ENCODE measurements at regions not wholly inside any gene's neighbourhood (a gene's known extent, or its start where the extent isn't known, plus 50 kb on each side); places are given as distances from the start of the nearest gene placed in this dataset.
"Not testable (repeated sequence)": the region's sequence is repeated elsewhere in the genome, so short reads cannot be mapped to it uniquely, and the experiment has no call there.

DNA sequence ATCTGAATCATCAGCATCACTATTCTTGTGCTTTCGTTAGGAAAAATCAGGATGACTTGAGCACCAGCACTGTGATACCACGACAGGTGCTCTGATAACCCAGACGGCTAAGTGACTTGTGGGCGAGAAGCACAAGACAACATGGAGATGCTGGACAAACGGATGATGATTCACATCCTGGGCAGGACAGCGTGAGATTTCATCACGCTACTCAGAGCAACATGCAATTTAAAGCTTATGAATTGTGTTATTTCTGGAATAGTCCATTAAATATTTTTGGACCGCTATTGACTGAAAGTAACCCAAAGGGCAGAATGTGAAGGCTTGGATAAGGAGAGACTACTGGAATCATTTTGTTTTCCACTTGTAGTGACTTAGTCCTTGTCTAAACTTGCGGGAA is 114.8 kb upstream of the DAPK1 start:
- no peak for FAIRE-seq

- FAIRE-seq = no peak
Measured at GRCh38 chr9:87383344-87384150, 114.1 kb upstream of the DAPK1 start.

- no peak for FAIRE-seq
Measured at GRCh38 chr9:87386490-87387025, 111.1 kb upstream of the DAPK1 start.

- FAIRE-seq = no peak
Measured at GRCh38 chr9:87387351-87388011, 110.2 kb upstream of the DAPK1 start.

GRCh38 chr9:87388708-87389107 is 109.0 kb upstream of the DAPK1 start:
- FAIRE-seq = not testable (repeated sequence)

DNA sequence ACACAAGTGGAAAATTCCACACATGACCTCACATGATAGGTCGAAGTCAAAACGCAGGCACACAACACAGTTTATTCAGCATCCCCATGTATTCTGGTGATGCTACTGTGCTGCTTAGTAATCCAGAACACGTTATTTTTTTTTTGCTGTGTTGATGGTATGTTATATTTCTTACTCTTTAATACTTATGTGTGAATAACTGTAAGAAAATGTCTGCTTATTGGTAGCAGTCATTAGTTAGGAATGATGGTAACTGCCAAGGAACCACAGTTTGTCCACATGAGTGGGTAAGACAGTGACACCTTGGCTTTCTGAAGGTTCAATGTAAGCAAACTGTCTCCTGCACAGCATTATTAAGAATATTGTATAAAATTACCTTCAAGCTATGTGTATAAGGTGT is 107.7 kb upstream of the DAPK1 start:
- no peak for FAIRE-seq

DNA sequence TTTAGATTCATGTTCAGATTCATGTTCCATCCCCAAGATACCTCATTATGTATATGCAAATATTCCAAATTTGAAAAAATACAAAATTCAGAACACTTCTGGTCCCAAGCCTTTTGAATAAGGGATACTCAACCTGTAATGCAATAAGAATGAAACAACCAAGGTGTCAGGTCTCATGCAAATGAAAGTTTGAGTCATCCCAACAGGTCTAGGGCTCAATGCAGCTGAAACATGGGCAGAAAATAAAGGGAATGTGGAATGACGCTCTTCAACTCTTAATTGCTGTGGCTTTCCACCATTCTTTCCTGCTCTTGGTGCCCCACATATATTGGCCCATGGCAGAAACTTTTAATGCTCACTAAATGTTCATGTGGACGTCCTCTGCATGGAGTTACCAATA is 107.3 kb upstream of the DAPK1 start:
- no peak for FAIRE-seq

DNA sequence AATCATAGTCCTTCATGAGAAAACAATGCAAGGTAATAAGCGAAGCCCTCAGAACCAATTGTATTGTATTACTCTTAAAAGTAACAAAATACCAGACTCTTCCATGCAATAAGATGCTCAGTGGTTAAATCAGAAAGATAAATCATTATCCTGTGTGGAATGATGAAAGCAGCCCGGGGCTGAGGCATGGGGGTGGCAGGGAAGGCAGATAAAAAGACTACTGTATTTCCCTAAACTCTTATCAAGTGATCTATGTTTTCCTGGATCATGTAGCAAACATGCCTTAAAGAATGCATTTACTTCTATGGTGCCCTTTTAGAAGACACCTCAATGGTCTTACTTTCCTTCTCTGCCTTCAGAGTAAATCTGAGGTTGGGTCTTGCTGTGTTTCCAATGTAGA is 105.6 kb upstream of the DAPK1 start:
- no peak for FAIRE-seq

DNA sequence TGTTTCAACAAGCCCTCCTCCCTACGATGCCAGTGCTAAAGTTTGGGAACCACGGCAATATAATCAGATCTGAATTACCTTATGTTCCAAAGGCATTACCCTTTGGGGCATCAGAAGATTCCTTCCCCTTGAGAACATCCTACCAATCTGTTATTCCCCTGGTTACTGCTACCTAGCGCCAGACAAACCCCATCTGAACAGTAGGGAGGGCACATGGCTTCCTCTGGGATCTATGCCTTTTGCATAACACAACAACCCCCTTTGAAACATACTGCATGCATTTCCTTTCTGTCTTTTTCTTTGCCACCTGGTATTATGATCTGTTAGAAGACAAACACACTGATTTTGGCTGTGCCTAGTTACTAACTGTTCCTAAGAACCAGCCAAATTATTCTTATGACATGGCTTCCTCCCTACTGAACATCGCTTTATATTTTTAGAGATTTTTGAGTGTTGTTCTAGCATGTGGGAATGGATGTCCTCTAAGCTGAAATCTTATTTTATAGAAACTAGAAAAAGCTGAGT is 103.9 kb upstream of the DAPK1 start:
- FAIRE-seq = no peak

GRCh38 chr9:87395804-87396479 is 101.7 kb upstream of the DAPK1 start:
- FAIRE-seq = peak; percentile 100

- FAIRE-seq = no peak
Measured at GRCh38 chr9:87401681-87402080, 96.0 kb upstream of the DAPK1 start.

- FAIRE-seq = no peak
Measured at GRCh38 chr9:87402537-87402936, 95.1 kb upstream of the DAPK1 start.

GRCh38 chr9:87405677-87406542 is 91.8 kb upstream of the DAPK1 start:
- FAIRE-seq = no peak

GRCh38 chr9:87406543-87407166 is 91.0 kb upstream of the DAPK1 start:
- FAIRE-seq = peak; percentile 33

DNA sequence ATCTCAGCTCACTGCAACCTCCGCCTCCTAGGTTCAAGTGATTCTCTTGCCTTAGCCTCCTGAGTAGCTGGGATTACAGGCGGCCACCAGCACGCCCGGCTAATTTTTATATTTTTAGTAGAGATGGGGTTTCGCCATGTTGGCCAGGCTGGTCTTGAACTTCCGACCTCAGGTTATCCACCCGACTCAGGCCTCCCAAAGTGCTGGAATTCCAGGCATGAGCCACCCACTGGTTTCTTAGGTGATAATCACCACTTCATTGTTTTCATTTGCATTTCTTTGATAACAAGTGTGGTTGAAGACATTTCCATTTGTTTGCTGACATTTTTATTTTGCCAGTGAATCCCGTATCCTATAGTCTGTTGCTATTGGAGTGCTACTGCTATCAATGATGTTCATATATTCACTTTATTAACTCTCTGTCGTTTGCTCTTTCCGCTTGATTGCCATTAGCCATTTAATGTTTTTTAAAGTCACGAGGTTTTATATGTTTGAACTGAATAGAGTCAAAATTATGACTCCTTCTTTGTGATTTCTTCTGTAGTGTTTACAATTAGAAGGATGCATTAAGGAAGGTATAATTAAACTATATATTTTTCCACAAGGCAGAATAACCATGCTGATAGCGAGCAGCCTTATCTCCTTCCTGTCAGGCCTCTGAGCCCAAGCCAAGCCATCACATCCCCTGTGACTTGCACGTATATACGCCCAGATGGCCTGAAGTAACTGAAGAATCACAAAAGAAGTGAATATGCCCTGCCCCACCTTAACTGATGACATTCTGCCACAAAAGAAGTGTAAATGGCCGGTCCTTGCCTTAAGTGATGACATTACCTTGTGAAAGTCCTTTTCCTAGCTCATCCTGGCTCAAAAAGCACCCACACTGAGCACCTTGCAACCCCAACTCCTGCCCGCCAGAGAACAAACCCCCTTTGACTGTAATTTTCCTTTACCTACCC is 87.3 kb upstream of the DAPK1 start:
- FAIRE-seq = not testable (repeated sequence)

DNA sequence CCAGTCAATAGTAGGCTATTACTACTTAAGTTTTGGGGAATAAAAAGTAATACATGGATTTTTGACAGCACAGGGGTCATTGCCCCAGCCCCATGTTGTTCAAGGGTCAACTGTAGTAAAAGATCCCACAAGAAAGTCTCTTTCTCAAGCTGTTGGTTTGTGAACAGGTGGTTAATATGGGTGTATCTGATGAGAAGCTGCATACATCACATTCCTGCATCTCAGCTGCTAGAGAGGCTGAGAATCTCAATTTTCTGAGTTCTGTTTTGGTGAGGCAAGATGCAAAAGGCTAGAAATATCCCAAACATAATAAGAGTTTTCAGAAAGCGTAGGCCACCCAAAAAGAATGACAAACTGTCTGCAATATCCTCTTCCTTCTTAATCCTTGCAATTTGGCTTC is 76.8 kb upstream of the DAPK1 start:
- no peak for FAIRE-seq

- FAIRE-seq = no peak
Measured at GRCh38 chr9:87421734-87422133, 75.9 kb upstream of the DAPK1 start.

DNA sequence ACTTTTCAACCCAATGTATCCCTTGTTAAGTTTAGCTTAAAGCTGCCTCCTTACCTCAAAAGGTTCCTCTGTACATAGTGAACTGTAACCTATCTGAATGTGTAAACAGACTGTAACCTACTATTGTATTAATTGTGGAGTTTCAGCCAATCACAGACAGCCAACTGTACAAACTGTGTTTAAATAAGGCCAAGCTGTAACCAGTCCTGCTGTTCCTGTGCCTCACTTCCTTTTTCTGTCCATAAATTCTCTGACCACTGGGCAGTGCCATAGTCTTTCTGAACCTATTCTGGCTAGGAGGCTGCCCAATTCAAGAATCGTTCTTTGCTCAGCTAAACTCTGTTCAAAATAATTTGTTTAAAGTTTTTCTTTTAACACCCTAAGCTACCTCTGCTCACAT is 74.7 kb upstream of the DAPK1 start:
- FAIRE-seq = no peak

GRCh38 chr9:87423885-87424284 is 73.8 kb upstream of the DAPK1 start:
- FAIRE-seq = not testable (repeated sequence)

- no peak for FAIRE-seq
Measured at GRCh38 chr9:87425202-87425601, 72.5 kb upstream of the DAPK1 start.

Measured in islet of Langerhans (tissue), 1 donor.